ENCODE measurements at regions not wholly inside any gene's neighbourhood (a gene's known extent, or its start where the extent isn't known, plus 50 kb on each side); places are given as distances from the start of the nearest gene placed in this dataset.

- TF ChIP-seq CTCF (IDR thresholded peaks at IDR 0.05; ENCODE audit: borderline replicate concordance, control extremely low read depth, extremely low read depth, insufficient read depth, missing control alignments): no peak
- no peak for DNase-seq (ENCODE audit: low spot score)
- in situ Hi-C loops (cut with MboI; ENCODE audit: low sequenced_read_pairs, unreplicated experiment): no loop called here
These were observed 63.9 kb upstream of the FAM20C start for GRCh38 chr7:128171-129080.

- TF ChIP-seq CTCF (IDR thresholded peaks at IDR 0.05; ENCODE audit: borderline replicate concordance, control extremely low read depth, extremely low read depth, insufficient read depth, missing control alignments): no peak
- in situ Hi-C loops (cut with MboI; ENCODE audit: low sequenced_read_pairs, unreplicated experiment): no loop called here
- no peak for DNase-seq (ENCODE audit: low spot score)
These were observed 62.8 kb upstream of the FAM20C start for GRCh38 chr7:129366-130221.

- in situ Hi-C loops (cut with MboI; ENCODE audit: low sequenced_read_pairs, unreplicated experiment): no loop called here
- TF ChIP-seq CTCF (IDR thresholded peaks at IDR 0.05; ENCODE audit: borderline replicate concordance, control extremely low read depth, extremely low read depth, insufficient read depth, missing control alignments): no peak
- no peak for DNase-seq (ENCODE audit: low spot score)
These were observed 62.2 kb upstream of the FAM20C start for GRCh38 chr7:130222-130572.

- in situ Hi-C loops (cut with MboI; ENCODE audit: low sequenced_read_pairs, unreplicated experiment): no loop called here
- no peak for TF ChIP-seq CTCF (IDR thresholded peaks at IDR 0.05; ENCODE audit: borderline replicate concordance, control extremely low read depth, extremely low read depth, insufficient read depth, missing control alignments)
- DNase-seq (ENCODE audit: low spot score): no peak
These were observed 61.2 kb upstream of the FAM20C start for GRCh38 chr7:130875-131780.

- in situ Hi-C loops (cut with MboI; ENCODE audit: low sequenced_read_pairs, unreplicated experiment): no loop called here
- no peak for TF ChIP-seq CTCF (IDR thresholded peaks at IDR 0.05; ENCODE audit: borderline replicate concordance, control extremely low read depth, extremely low read depth, insufficient read depth, missing control alignments)
- no peak for DNase-seq (ENCODE audit: low spot score)
These were observed 60.4 kb upstream of the FAM20C start for GRCh38 chr7:131781-132482.
